Panc1 (cell line): ENCODE measurements at regions not wholly inside any gene's neighbourhood (a gene's known extent, or its start where the extent isn't known, plus 50 kb on each side); places are given as distances from the start of the nearest gene placed in this dataset.
"Not testable (repeated sequence)": the region's sequence is repeated elsewhere in the genome, so short reads cannot be mapped to it uniquely, and the experiment has no call there.

ENCODE experiments used
- ATAC-seq: fragments of 200-7000 bp; cut with Tn5 transposase; 2 replicates; pipeline ENCODE4 v1.9.1; 2020; ENCODE audit warnings: mild to moderate bottlenecking, moderate library complexity
- BruUV-seq: library from RNA; stranded (reverse); fragments of 400-500 nt; replicated peaks from 2 replicates; lab custom pipeline; 2021; lab: Mats Ljungman, UMichigan
- CTCF ChIA-PET: fragments of 300-600 bp; sonication (Branson Sonifier 250); formaldehyde crosslinking; loops from one replicate; lab custom pipeline; 2022; ENCODE audit warnings: antibody characterized with exemption; lab: Charles Lee
- POLR2A ChIA-PET: fragments of 300-600 bp; sonication (Branson Sonifier 250); formaldehyde crosslinking; loops from one replicate; lab custom pipeline; 2022; ENCODE audit warnings: antibody characterized with exemption; lab: Charles Lee
- DNase-seq: peaks from one replicate; pipeline ENCODE4 v3.0.0-alpha.2; 2010; ENCODE audit warnings: low read depth, low spot score
- H3K27ac ChIP-seq: 2 replicates; pipeline ENCODE4 v1.5.1; 2011; ENCODE audit warnings: mild to moderate bottlenecking, low read length, inconsistent platforms
- H3K27me3 ChIP-seq: fragments of 200-500 bp; sonication (Bioruptor generic); 2 replicates; pipeline ENCODE4 v1.6.0; 2014; ENCODE audit warnings: low read length, inconsistent platforms; ENCODE audit not compliant: control insufficient read depth, insufficient read depth
- H3K36me3 ChIP-seq: fragments of 200-500 bp; sonication (Bioruptor generic); 2 replicates; pipeline ENCODE4 v1.5.1; 2014; ENCODE audit warnings: inconsistent platforms, mild to moderate bottlenecking, low read length, moderate library complexity; ENCODE audit not compliant: control insufficient read depth, insufficient read depth
- H3K4me1 ChIP-seq: 2 replicates; pipeline ENCODE4 v1.5.1; 2011; ENCODE audit warnings: inconsistent platforms, mild to moderate bottlenecking, low read length, moderate library complexity; ENCODE audit not compliant: control insufficient read depth, insufficient read depth
- H3K4me3 ChIP-seq, 2 experiments: 2 replicates each; pipeline ENCODE4 v1.5.1; 2011 to 2012; ENCODE audit warnings: low read depth in 2 of 2, low read length in 2 of 2, mild to moderate bottlenecking in 2 of 2, inconsistent platforms in 1 of 2, moderate library complexity in 1 of 2
- H3K9me3 ChIP-seq: fragments of 200-500 bp; sonication (Bioruptor generic); 2 replicates; pipeline ENCODE4 v1.5.1; 2014; ENCODE audit warnings: low read depth, mild to moderate bottlenecking, inconsistent platforms, low read length, moderate library complexity; ENCODE audit not compliant: control insufficient read depth, insufficient read depth
- CTCF ChIP-seq: fragments of 450-650 bp; IDR thresholded peaks from 2 replicates; pipeline ENCODE4 v1.5.1; 2017; ENCODE audit warnings: mild to moderate bottlenecking
- POLR2AphosphoS5 ChIP-seq: IDR thresholded peaks from 2 replicates; pipeline ENCODE4 v1.6.1; 2012; ENCODE audit warnings: mild to moderate bottlenecking, low read depth, low read length, moderate library complexity
- REST ChIP-seq, 2 experiments: IDR thresholded peaks; 2 replicates each; pipeline ENCODE4 v1.6.1; 2011 to 2012; ENCODE audit warnings: low read depth in 2 of 2, control low read depth in 1 of 2, low read length in 1 of 2, mild to moderate bottlenecking in 1 of 2, moderate library complexity in 1 of 2; ENCODE audit not compliant: insufficient read depth in 1 of 2
- SIN3A ChIP-seq: IDR thresholded peaks from 2 replicates; pipeline ENCODE4 v1.6.1; 2012; ENCODE audit warnings: low read depth, mild to moderate bottlenecking, low read length, moderate library complexity, borderline replicate concordance; ENCODE audit not compliant: insufficient read depth
- TCF7L2 ChIP-seq: IDR thresholded peaks from 2 replicates; pipeline ENCODE4 v1.6.1; 2011; ENCODE audit warnings: mild to moderate bottlenecking, low read depth, low read length, inconsistent platforms
- in situ Hi-C: cut with HindIII; loops from 2 replicates; pipeline ENCODE4 v1.10.0; 2016; ENCODE audit warnings: low sequenced_read_pairs, low pct_unique_long_range_greater_than_20kb
- intact Hi-C: fragments of 100-400 bp; cut with micrococcal nuclease; formaldehyde crosslinking; loops from one replicate; pipeline ENCODE4 v1.10.0; 2022; ENCODE audit not compliant: unreplicated experiment

- no peak for TF ChIP-seq POLR2AphosphoS5
- Histone ChIP-seq H3K27me3 (no peaks in the 10 kb centered on the region), H3K4me3 (no peak overlapping the region), H3K36me3 (no peaks in the 10 kb centered on the region), H3K9me3 (no peaks in the 10 kb centered on the region), H3K4me1 (no peaks in the 10 kb centered on the region), H3K27ac (no peak overlapping the region)
- in situ Hi-C loops: no loop called here
- DNase-seq (no peak), ATAC-seq (no peak)
- intact Hi-C loops: no loop called here
- BruUV-seq: no TSS peak
- ChIA-PET POLR2A (no interaction called here), CTCF (no interaction called here)
These were observed 1171.8 kb upstream of the B3GALT2 start for GRCh38 chr1:194358208-194358581.

GRCh38 chr1:194357573-194358207, 1171.3 kb upstream of the B3GALT2 start:
- BruUV-seq, H3K36me3 ChIP-seq, H3K27me3 ChIP-seq, H3K4me1 ChIP-seq, H3K4me3 ChIP-seq, H3K27ac ChIP-seq, in situ Hi-C loops, CTCF ChIA-PET, intact Hi-C loops, POLR2A ChIA-PET, H3K9me3 ChIP-seq, ATAC-seq, DNase-seq: not testable (repeated sequence)

DNA sequence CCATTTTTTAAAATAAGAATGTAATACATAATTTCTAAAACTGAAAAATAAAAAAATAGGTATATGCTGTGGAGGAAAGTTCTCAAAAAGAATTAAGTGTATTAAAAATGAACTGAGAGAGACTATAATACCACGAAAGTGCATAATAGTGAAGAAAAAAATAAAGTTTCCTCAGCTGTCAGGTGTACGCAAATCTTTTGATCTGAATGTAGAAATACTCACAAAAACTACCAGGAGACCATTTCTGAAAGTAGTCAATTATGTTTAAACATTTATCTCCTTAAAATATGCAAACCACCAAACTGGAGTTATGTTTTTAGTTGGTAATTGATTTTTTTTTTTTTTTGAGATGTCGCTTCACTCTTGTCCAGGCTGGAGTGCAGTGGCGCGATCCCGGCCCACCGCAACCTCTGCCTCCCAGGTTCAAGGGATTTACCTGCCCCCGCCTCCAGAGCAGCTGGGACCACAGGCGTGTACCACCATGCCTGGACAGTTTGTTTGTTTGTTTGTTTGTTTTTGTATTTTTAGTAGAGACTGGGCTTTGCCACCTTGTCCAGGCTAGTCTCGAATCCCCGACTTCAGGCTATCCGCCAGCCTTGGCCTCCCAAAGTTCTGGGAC, 1169.2 kb upstream of the B3GALT2 start:
- H3K27ac ChIP-seq: no peak overlapping the region
- TF ChIP-seq TCF7L2 (no peak), CTCF (no peak), POLR2AphosphoS5 (no peak), REST (IDR thresholded peaks at IDR 0.05; ENCODE audit: insufficient read depth in 1 of 2, low read depth in 2 of 2, low read length in 1 of 2) (no peak), SIN3A (no peak)
- in situ Hi-C loops (no loop called here), intact Hi-C loops (no loop called here)
- CTCF ChIA-PET: no interaction called here
- no peak overlapping the region for H3K4me3 ChIP-seq
- no peaks in the 10 kb centered on the region for H3K27me3 ChIP-seq
- no peak for DNase-seq
- no peaks in the 10 kb centered on the region for H3K4me1 ChIP-seq
- no TSS peak for BruUV-seq
- POLR2A ChIA-PET: no interaction called here
- no peaks in the 10 kb centered on the region for H3K36me3 ChIP-seq
- ATAC-seq: no peak
- H3K9me3 ChIP-seq: no peaks in the 10 kb centered on the region
